IMR-90 (cell line): ENCODE measurements at regions not wholly inside any gene's neighbourhood (a gene's known extent, or its start where the extent isn't known, plus 50 kb on each side); places are given as distances from the start of the nearest gene placed in this dataset.

Source experiments
- ATAC-seq: fragments of 200-7000 bp; cut with Tn5 transposase; 2 replicates; pipeline ENCODE4 v1.9.1; 2020; ENCODE audit warnings: low read depth, mild to moderate bottlenecking, moderate library complexity
- BruUV-seq: library from RNA; stranded (reverse); fragments of 400-500 nt; replicated peaks from 2 replicates; lab custom pipeline; 2021; lab: Mats Ljungman, UMichigan
- CTCF ChIA-PET: fragments of 300-600 bp; formaldehyde crosslinking; extraction: SDS; loops from one replicate; lab custom pipeline; 2021; ENCODE audit warnings: antibody characterized with exemption; lab: Yijun Ruan, JAX
- POLR2A ChIA-PET: fragments of 300-600 bp; sonication (Branson Sonifier 250); formaldehyde crosslinking; loops from one replicate; lab custom pipeline; 2022; ENCODE audit warnings: antibody characterized with exemption; ENCODE audit not compliant: unreplicated experiment; lab: Charles Lee
- DNase-seq: peaks from one replicate; pipeline ENCODE4 v3.0.0; 2013
- H2AFZ ChIP-seq: replicated peaks from 2 replicates; pipeline ENCODE3; 2013; ENCODE audit warnings: low read length, mild to moderate bottlenecking; ENCODE audit not compliant: poor library complexity
- H2AK5ac ChIP-seq: 2 replicates; pipeline ENCODE4 v1.6.1; 2013; ENCODE audit warnings: low read depth, low read length, inconsistent platforms
- H2AK9ac ChIP-seq: replicated peaks from 2 replicates; pipeline ENCODE3; 2013; ENCODE audit warnings: mild to moderate bottlenecking, low read depth, low read length, moderate library complexity; ENCODE audit not compliant: poor library complexity
- H2BK120ac ChIP-seq: 2 replicates; pipeline ENCODE4 v1.6.1; 2013; ENCODE audit warnings: low read depth, low read length, inconsistent platforms
- H2BK15ac ChIP-seq: 3 replicates; pipeline ENCODE4 v1.6.1; 2013; ENCODE audit warnings: low read depth, low read length, inconsistent platforms
- H2BK20ac ChIP-seq: 2 replicates; pipeline ENCODE4 v1.6.1; 2013; ENCODE audit warnings: low read depth, mild to moderate bottlenecking, inconsistent platforms, low read length, moderate library complexity
- H2BK5ac ChIP-seq: 2 replicates; pipeline ENCODE4 v1.6.1; 2013; ENCODE audit warnings: mild to moderate bottlenecking, low read depth, low read length, inconsistent platforms; ENCODE audit not compliant: poor library complexity, severe bottlenecking
- H3K14ac ChIP-seq: replicated peaks from 2 replicates; pipeline ENCODE4 v1.6.1; 2013; ENCODE audit warnings: low read depth, low read length, inconsistent platforms
- H3K18ac ChIP-seq: 2 replicates; pipeline ENCODE4 v1.6.1; 2013; ENCODE audit warnings: low read depth, low read length, control low read depth
- H3K23ac ChIP-seq: 2 replicates; pipeline ENCODE4 v1.6.1; 2013; ENCODE audit warnings: low read depth, low read length, inconsistent platforms
- H3K27ac ChIP-seq: 2 replicates; pipeline ENCODE4 v1.5.1; 2013; ENCODE audit warnings: mild to moderate bottlenecking, control low read depth, low read length; ENCODE audit not compliant: insufficient read depth
- H3K27me3 ChIP-seq: 2 replicates; pipeline ENCODE4 v1.6.1; 2013; ENCODE audit warnings: low read length; ENCODE audit not compliant: control insufficient read depth, insufficient read depth
- H3K36me3 ChIP-seq: 2 replicates; pipeline ENCODE4 v1.6.1; 2013; ENCODE audit warnings: low read length, mixed read lengths; ENCODE audit not compliant: control insufficient read depth, insufficient read depth
- H3K4ac ChIP-seq: 2 replicates; pipeline ENCODE4 v1.6.1; 2013; ENCODE audit warnings: low read depth, low read length, inconsistent platforms
- H3K4me1 ChIP-seq: 2 replicates; pipeline ENCODE4 v1.6.1; 2013; ENCODE audit warnings: low read length, mixed read lengths; ENCODE audit not compliant: control insufficient read depth, insufficient read depth
- H3K4me2 ChIP-seq: 2 replicates; pipeline ENCODE4 v1.6.1; 2013; ENCODE audit warnings: low read depth, mild to moderate bottlenecking, control low read depth, low read length, moderate library complexity
- H3K4me3 ChIP-seq: 2 replicates; pipeline ENCODE4 v1.5.1; 2013; ENCODE audit warnings: low read depth, mild to moderate bottlenecking, control low read depth, low read length, moderate library complexity; ENCODE audit not compliant: insufficient read depth
- H3K56ac ChIP-seq: 2 replicates; pipeline ENCODE4 v1.6.1; 2013; ENCODE audit warnings: low read length, inconsistent platforms; ENCODE audit not compliant: insufficient read depth; ENCODE audit errors: extremely low read depth
- H3K79me1 ChIP-seq, 2 experiments: 2 replicates each; pipeline ENCODE4 v1.6.1; 2013; ENCODE audit warnings: low read length in 2 of 2, inconsistent platforms in 1 of 2, low read depth in 1 of 2
- H3K9ac ChIP-seq: 2 replicates; pipeline ENCODE4 v1.6.1; 2013; ENCODE audit warnings: low read depth, low read length, control low read depth
- H3K9me1 ChIP-seq: 2 replicates; pipeline ENCODE4 v1.6.1; 2013; ENCODE audit warnings: low read length, inconsistent platforms; ENCODE audit not compliant: insufficient read depth
- H3K9me3 ChIP-seq: 2 replicates; pipeline ENCODE4 v1.6.1; 2013; ENCODE audit warnings: low read length; ENCODE audit not compliant: control insufficient read depth, insufficient read depth
- H4K20me1 ChIP-seq: 2 replicates; pipeline ENCODE4 v1.6.1; 2013; ENCODE audit warnings: low read length, inconsistent platforms; ENCODE audit not compliant: insufficient read depth
- H4K5ac ChIP-seq: 2 replicates; pipeline ENCODE4 v1.6.1; 2013; ENCODE audit warnings: mild to moderate bottlenecking, low read depth, low read length, control low read depth
- H4K8ac ChIP-seq, 2 experiments: 2 replicates each; pipeline ENCODE4 v1.6.1; 2013; ENCODE audit warnings: low read depth in 2 of 2, low read length in 2 of 2, control low read depth in 1 of 2, inconsistent platforms in 1 of 2
- H4K91ac ChIP-seq: 2 replicates; pipeline ENCODE4 v1.6.1; 2013; ENCODE audit warnings: low read depth, low read length, inconsistent platforms; ENCODE audit not compliant: insufficient read depth
- BHLHE40 ChIP-seq: fragments of 150-350 bp; IDR thresholded peaks from 2 replicates; pipeline ENCODE4 v1.6.1; 2016; ENCODE audit warnings: mild to moderate bottlenecking, low read depth, low read length
- CEBPB ChIP-seq: IDR thresholded peaks from 2 replicates; pipeline ENCODE4 v1.6.1; 2012; ENCODE audit warnings: low read depth, low read length, improper control_type of control experiment
- CTCF ChIP-seq: conservative IDR thresholded peaks from 2 replicates; pipeline ENCODE4 v1.5.1; 2012; ENCODE audit warnings: mild to moderate bottlenecking, low read depth, low read length, improper control_type of control experiment
- POLR2A ChIP-seq: IDR thresholded peaks from 2 replicates; pipeline ENCODE4 v1.6.1; 2012; ENCODE audit warnings: mild to moderate bottlenecking, low read depth, low read length
- WGBS, 2 experiments: methylation state at CpG; one replicate each; pipeline versions ENCODE4 v1.1.5 to v1.1.7; 2013; ENCODE audit warnings: missing lambda C conversion rate in 2 of 2; ENCODE audit not compliant: insufficient read length in 1 of 2; ENCODE audit errors: extremely low coverage in 2 of 2; 5-methylcytosine and 5-hydroxymethylcytosine counted together
- dilution Hi-C: fragments of 300-500 bp; cut with HindIII; formaldehyde crosslinking; loops from one replicate; pipeline ENCODE4 v1.14.3; 2018; ENCODE audit warnings: low sequenced_read_pairs; ENCODE audit not compliant: unreplicated experiment
- in situ Hi-C: fragments of 300-500 bp; cut with MboI; formaldehyde crosslinking; loops from 3 replicates; pipeline ENCODE4 v1.14.3; 2019; ENCODE audit warnings: low sequenced_read_pairs, inconsistent platforms, mixed read lengths
- intact Hi-C: fragments of 100-400 bp; cut with micrococcal nuclease; formaldehyde crosslinking; loops from 2 replicates; pipeline ENCODE4 v1.10.0; 2022

- Histone ChIP-seq H3K18ac (no peak overlapping the region), H3K4me1 (no peaks in the 10 kb centered on the region), H3K27ac (no peak overlapping the region), H3K56ac (no peak overlapping the region), H4K91ac (no peak overlapping the region), H3K79me1 (no peaks in the 10 kb centered on the region), H2BK120ac (no peak overlapping the region), H3K36me3 (no peaks in the 10 kb centered on the region), H4K20me1 (no peaks in the 10 kb centered on the region), H2AK9ac (no peak overlapping the region), H3K4me3 (no peak overlapping the region), H2AFZ (no peak overlapping the region), H2BK5ac (no peak overlapping the region), H3K9me1 (no peaks in the 10 kb centered on the region), H2BK15ac (no peak overlapping the region), H3K9ac (no peak overlapping the region), H4K5ac (no peak overlapping the region), H2BK20ac (no peak overlapping the region), H3K27me3 (no peaks in the 10 kb centered on the region), H2AK5ac (no peak overlapping the region), H3K14ac (no peak overlapping the region), H3K4ac (no peak overlapping the region), H3K9me3 (peaks cover 16% of the 10 kb centered on the region), H4K8ac (no peak overlapping the region), H3K4me2 (no peak overlapping the region), H3K23ac (no peak overlapping the region)
- intact Hi-C loops (no loop called here), in situ Hi-C loops (no loop called here), dilution Hi-C loops (no loop called here)
- no peak for DNase-seq
- ATAC-seq, result no peak
- BruUV-seq, result no TSS peak
- POLR2A ChIA-PET, result no interaction called here
- TF ChIP-seq BHLHE40 (no peak), POLR2A (no peak), CTCF (no peak), CEBPB (no peak)
- no CpG with 5 or more reads among the region's 4 CpGs for WGBS, 2 experiments
- CTCF ChIA-PET, result no interaction called here
Measured at GRCh38 chr6:159434410-159434809, 258.6 kb downstream of the SOD2 start.
